ENCODE measurements at regions not wholly inside any gene's neighbourhood (a gene's known extent, or its start where the extent isn't known, plus 50 kb on each side); places are given as distances from the start of the nearest gene placed in this dataset.

GRCh38 chr6:137709424-137710236, 157.4 kb upstream of the TNFAIP3 start:
- DNase-seq (ENCODE audit: extremely low spot score, unreplicated experiment): no peak
- no peak for TF ChIP-seq CTCF (IDR thresholded peaks at IDR 0.05)
- no peaks in the 10 kb centered on the region for H3K27me3 Mint-ChIP-seq (ENCODE audit: unreplicated experiment)
- H3K9me3 Mint-ChIP-seq (ENCODE audit: unreplicated experiment): no peaks in the 10 kb centered on the region
- peaks cover 9% of the 10 kb centered on the region for H3K4me1 Mint-ChIP-seq (ENCODE audit: unreplicated experiment)
- no peak overlapping the region for H3K4me3 Mint-ChIP-seq (ENCODE audit: unreplicated experiment)
- H3K27ac Mint-ChIP-seq (ENCODE audit: unreplicated experiment): no peak overlapping the region
- H3K36me3 Mint-ChIP-seq (ENCODE audit: unreplicated experiment): no peaks in the 10 kb centered on the region

- Mint-ChIP-seq H3K9me3 (ENCODE audit: unreplicated experiment) (no peaks in the 10 kb centered on the region), H3K36me3 (ENCODE audit: unreplicated experiment) (no peaks in the 10 kb centered on the region)
Observed at GRCh38 chr6:137711972-137712371, 155.1 kb upstream of the TNFAIP3 start.

GRCh38 chr6:137712587-137712986, 154.5 kb upstream of the TNFAIP3 start:
- no peak for TF ChIP-seq CTCF (IDR thresholded peaks at IDR 0.05)
- Mint-ChIP-seq H3K4me3 (ENCODE audit: unreplicated experiment) (no peak overlapping the region), H3K9me3 (ENCODE audit: unreplicated experiment) (no peaks in the 10 kb centered on the region), H3K4me1 (ENCODE audit: unreplicated experiment) (peaks cover 6% of the 10 kb centered on the region), H3K27me3 (ENCODE audit: unreplicated experiment) (no peaks in the 10 kb centered on the region), H3K36me3 (ENCODE audit: unreplicated experiment) (no peaks in the 10 kb centered on the region), H3K27ac (ENCODE audit: unreplicated experiment) (no peak overlapping the region)
- no peak for DNase-seq (ENCODE audit: extremely low spot score, unreplicated experiment)

More at GRCh38 chr6:137711972-137712371, 155.1 kb upstream of the TNFAIP3 start:
- Mint-ChIP-seq H3K4me3 (ENCODE audit: unreplicated experiment) (no peak overlapping the region), H3K4me1 (ENCODE audit: unreplicated experiment) (peaks cover 6% of the 10 kb centered on the region), H3K27ac (ENCODE audit: unreplicated experiment) (no peak overlapping the region), H3K27me3 (ENCODE audit: unreplicated experiment) (no peaks in the 10 kb centered on the region)
- TF ChIP-seq CTCF (IDR thresholded peaks at IDR 0.05): no peak
- DNase-seq (ENCODE audit: extremely low spot score, unreplicated experiment): no peak

- Mint-ChIP-seq H3K36me3 (ENCODE audit: unreplicated experiment) (no peaks in the 10 kb centered on the region), H3K27ac (ENCODE audit: unreplicated experiment) (no peak overlapping the region), H3K4me3 (ENCODE audit: unreplicated experiment) (no peak overlapping the region), H3K27me3 (ENCODE audit: unreplicated experiment) (no peaks in the 10 kb centered on the region), H3K4me1 (ENCODE audit: unreplicated experiment) (no peaks in the 10 kb centered on the region), H3K9me3 (ENCODE audit: unreplicated experiment) (no peaks in the 10 kb centered on the region)
- no peak for TF ChIP-seq CTCF (IDR thresholded peaks at IDR 0.05)
- DNase-seq (ENCODE audit: extremely low spot score, unreplicated experiment): no peak
Observed at GRCh38 chr6:137715589-137716045, 151.4 kb upstream of the TNFAIP3 start.

All from osteocyte (in vitro differentiated cells).